Activated T-cell treated with anti-CD3 and anti-CD28 coated beads, Interleukin-2, amount 50 U/mL, for 4 hours (primary cell): ENCODE measurements at regions not wholly inside any gene's neighbourhood (a gene's known extent, or its start where the extent isn't known, plus 50 kb on each side); places are given as distances from the start of the nearest gene placed in this dataset.

Experiments
- ATAC-seq, 2 donors: fragments of 200-7000 bp; cut with Tn5 transposase; one replicate each; pipeline ENCODE4 v1.10.0; 2021
- DNase-seq: peaks from one replicate; pipeline ENCODE4 v3.0.0-alpha.2; 2020
- H3K27me3 Mint-ChIP-seq: one replicate; pipeline ENCODE4 v1.8.0; 2021; ENCODE audit warnings: low read depth, mixed read lengths
- H3K36me3 Mint-ChIP-seq: one replicate; pipeline ENCODE4 v1.8.0; 2022; ENCODE audit warnings: mixed read lengths; ENCODE audit not compliant: insufficient read depth
- H3K4me1 Mint-ChIP-seq: one replicate; pipeline ENCODE4 v1.8.0; 2021; ENCODE audit warnings: low read depth, mixed read lengths
- H3K4me3 Mint-ChIP-seq: one replicate; pipeline ENCODE4 v1.8.0; 2021; ENCODE audit warnings: mild to moderate bottlenecking, moderate library complexity, mixed read lengths
- H3K9me3 Mint-ChIP-seq: one replicate; pipeline ENCODE4 v1.8.0; 2021; ENCODE audit warnings: mixed read lengths

DNA sequence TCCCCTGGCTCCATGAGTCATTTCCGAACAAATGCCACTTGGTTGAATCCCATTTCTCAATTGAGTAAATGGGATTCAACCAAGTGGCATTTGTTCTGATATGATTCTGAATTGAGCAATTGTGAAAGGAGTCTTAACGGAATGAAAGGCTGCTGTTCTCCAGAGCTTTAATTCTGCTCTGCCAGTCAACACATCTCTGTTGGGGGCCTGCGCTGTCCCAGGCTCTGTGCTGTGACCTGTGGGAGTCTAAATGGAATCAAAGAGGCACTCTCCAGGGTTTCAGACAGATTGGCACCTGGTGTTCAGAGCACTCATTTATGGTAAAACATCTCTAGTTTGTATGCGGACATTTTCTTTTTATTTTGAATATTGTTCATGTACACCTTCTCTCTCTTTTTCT is 126.2 kb downstream of the WSCD1 start:
- H3K36me3 Mint-ChIP-seq, result no peaks in the 10 kb centered on the region
- no peaks in the 10 kb centered on the region for H3K4me1 Mint-ChIP-seq
- no peak overlapping the region for H3K4me3 Mint-ChIP-seq
- ATAC-seq, result no peak
- no peak for DNase-seq
- H3K27me3 Mint-ChIP-seq, result peaks cover 3% of the 10 kb centered on the region
- H3K9me3 Mint-ChIP-seq, result peaks cover 5% of the 10 kb centered on the region

DNA sequence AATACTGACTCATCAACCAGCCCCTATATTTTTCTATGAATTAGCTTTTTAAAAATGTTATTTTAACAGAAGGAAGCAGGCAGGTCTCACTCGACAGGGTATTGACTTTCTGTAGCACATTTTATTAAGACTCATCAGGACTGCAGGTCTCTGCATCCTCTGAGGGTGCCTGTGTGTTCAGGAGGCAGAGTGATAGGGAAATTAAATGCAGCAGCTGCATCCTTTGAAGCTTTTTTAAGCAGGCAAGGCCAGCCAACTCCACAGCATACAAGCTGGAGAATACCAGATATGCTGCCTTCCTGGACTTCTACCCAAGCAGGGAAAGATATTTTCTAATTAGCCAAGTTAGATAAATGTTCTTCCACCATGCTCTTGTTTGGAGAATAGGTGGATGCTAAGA is 124.9 kb downstream of the WSCD1 start:
- DNase-seq, result no peak
- Mint-ChIP-seq H3K9me3 (peaks cover 5% of the 10 kb centered on the region), H3K4me1 (no peaks in the 10 kb centered on the region), H3K27me3 (peaks cover 6% of the 10 kb centered on the region), H3K36me3 (no peaks in the 10 kb centered on the region), H3K4me3 (no peak overlapping the region)
- no peak for ATAC-seq

DNA sequence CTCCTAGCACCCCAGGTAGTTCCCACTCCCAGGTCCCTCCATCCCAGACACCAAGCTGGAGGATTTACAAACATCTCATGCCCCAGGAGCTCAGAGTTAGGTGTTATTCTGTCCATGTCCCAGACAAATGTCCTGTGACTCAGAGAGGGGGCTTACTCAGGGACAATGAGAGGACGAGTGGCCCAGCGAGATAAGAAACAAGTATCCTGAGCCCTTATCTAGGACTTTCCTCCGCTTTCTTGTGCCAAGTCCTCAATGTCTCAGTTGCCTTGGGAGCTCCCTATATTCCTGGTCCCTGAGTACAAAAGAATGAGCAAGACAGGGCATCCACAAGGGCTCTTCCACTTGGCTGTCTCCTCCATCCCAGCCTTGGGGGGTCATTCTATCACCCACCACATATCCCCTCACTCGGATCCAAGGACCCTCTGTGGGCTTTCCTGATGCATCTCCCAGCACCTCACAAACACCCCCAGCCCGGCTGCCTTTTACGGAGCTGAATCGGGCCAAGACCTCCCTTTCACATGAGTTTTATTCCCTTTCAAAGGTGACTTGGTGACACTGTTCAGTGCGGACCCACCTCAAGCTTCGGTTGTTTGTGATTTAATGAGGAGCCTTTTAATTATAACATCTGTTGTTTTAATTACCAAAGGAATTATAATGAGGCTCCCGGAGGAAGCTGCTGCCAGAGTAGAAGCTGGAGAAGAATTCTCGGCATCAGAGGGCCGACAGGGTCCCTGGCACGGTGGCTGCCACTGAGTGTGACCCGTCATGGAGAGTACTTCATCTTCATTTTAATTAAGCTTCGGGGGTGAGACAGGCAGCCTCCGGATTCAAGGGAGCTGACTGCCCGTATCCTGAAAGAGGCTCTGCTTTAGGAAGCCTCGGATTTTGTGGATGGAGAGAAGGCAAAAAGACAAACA is 121.5 kb downstream of the WSCD1 start:
- DNase-seq, result no peak
- Mint-ChIP-seq H3K9me3 (peaks cover 5% of the 10 kb centered on the region), H3K4me3 (no peak overlapping the region), H3K27me3 (peaks cover 9% of the 10 kb centered on the region), H3K4me1 (no peaks in the 10 kb centered on the region), H3K36me3 (no peaks in the 10 kb centered on the region)
- ATAC-seq, result no peak

DNA sequence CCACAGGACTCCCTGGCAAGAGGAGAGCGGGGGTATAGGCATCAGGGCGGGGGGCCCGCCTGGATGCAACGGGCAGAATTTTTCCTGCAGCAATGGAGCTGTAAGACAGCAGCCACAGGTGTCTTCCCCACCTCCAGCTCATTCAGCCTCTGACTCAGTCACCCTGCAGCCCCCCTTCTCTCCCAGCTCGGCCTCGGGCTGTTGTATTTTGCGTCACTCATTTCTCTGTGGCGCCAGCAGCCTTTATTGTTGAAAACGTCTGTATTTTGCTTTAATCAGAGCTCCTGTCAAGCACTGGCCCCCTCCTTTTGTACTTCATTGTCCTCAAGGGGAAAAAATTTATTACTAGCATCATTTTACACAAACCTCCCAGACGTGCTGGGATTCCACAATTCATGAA is 117.7 kb downstream of the WSCD1 start:
- no peaks in the 10 kb centered on the region for H3K36me3 Mint-ChIP-seq
- H3K9me3 Mint-ChIP-seq, result no peaks in the 10 kb centered on the region
- no peak for DNase-seq
- H3K4me3 Mint-ChIP-seq, result no peak overlapping the region
- H3K4me1 Mint-ChIP-seq, result no peaks in the 10 kb centered on the region
- peaks cover 13% of the 10 kb centered on the region for H3K27me3 Mint-ChIP-seq
- no peak for ATAC-seq

DNA sequence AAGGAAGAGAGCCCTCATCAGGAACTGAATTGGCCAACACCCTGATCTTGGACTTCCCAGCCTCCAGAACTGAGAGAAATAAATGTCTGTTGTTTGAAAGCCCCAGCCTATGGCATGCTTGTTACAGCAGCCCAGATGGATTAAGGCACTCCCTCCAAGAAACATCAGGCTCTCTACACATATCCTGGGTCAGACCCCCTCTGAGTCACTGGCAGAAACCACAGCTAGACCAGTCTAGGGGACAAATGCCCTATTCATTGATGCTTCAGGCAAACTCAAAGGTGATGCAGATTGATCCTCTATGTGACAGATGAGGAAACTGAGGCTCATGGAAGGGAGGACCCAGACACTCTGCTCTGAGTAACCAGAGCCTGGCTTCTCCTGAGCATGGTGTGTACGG is 116.8 kb downstream of the WSCD1 start:
- Mint-ChIP-seq H3K36me3 (no peaks in the 10 kb centered on the region), H3K27me3 (peaks cover 13% of the 10 kb centered on the region), H3K4me3 (no peak overlapping the region), H3K4me1 (no peaks in the 10 kb centered on the region), H3K9me3 (no peaks in the 10 kb centered on the region)
- no peak for DNase-seq
- ATAC-seq, result no peak

DNA sequence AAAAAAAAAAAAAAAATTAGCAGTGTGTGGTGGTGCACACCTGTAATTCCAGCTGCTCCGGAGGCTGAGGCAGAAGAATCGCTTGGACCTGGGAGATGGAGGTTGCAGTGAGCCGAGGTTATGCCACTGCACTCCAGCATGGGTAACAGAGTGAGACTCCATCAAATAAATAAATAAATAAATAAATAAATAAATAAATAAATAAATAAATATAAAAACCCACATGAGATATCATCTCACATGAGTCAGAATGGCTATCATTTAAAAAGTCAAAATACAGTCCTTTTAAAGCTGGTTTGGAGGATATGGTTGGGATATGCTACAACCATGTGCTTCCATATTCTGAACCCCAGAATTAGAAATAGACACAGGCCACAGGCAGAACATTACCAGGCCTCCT is 114.3 kb downstream of the WSCD1 start:
- no peaks in the 10 kb centered on the region for H3K9me3 Mint-ChIP-seq

DNA sequence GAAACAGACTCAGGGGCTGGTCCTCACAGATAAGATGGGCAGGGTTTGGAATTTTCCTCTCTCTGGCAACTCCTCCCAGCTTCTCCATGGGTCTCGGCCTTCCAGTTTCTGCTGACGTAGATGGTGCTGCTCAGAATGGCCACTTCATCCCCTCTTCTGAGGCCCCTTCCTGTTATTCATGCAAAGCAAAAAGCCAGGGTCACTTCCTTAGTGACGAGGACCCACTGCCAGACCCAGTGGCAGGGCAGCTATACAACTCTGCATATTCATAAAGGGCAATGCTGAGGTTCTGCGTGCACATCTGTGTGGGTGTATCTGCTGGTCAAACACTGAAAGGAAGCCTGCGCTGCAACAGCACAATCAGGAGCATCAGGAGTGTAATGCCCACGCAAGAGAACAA is 108.8 kb downstream of the WSCD1 start:
- H3K9me3 Mint-ChIP-seq, result no peaks in the 10 kb centered on the region
- H3K4me3 Mint-ChIP-seq, result no peak overlapping the region
- no peaks in the 10 kb centered on the region for H3K4me1 Mint-ChIP-seq
- ATAC-seq (no peak), DNase-seq (no peak)
- peaks cover 14% of the 10 kb centered on the region for H3K27me3 Mint-ChIP-seq
- H3K36me3 Mint-ChIP-seq, result no peaks in the 10 kb centered on the region

More for the DNA sequence above, 114.3 kb downstream of the WSCD1 start:
- no peak overlapping the region for H3K4me3 Mint-ChIP-seq
- no peaks in the 10 kb centered on the region for H3K36me3 Mint-ChIP-seq
- no peak for DNase-seq
- no peaks in the 10 kb centered on the region for H3K4me1 Mint-ChIP-seq
- H3K27me3 Mint-ChIP-seq, result peaks cover 16% of the 10 kb centered on the region
- no peak for ATAC-seq

DNA sequence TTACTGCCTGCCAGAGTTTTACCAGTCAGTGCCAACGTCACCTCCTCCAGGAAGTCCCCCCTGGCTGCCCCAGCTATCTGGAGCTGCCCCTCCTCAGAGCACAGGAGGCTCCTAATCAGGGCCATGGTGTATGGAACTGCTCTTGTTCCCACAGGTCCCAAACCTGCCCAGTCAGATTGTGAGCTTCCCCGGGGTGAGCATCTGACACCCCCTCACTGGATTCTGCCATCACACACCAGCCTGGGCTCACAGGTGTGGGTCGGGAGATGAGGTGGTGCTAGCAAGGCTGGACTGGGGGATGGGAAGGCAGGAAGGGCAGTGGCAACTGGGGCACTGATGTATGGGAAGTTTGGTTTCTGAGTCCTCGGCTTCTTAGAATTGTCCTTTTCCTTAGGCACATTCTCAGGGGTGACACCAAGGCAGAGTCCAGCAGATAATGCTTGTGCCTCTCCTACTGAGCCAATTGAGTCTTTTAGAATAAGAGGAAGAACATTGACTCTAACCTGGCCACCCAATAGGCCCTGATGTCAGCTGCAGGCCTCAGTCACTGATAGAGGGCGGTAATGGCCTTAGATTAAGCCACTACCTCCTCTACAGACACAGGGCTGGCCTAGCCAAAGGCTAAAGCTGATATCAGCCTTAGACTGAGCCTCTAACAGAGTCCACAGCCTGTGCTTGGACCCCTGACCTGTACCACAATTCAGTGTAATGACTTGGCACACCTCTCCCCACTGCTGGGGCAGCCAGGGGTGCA is 107.9 kb downstream of the WSCD1 start:
- Mint-ChIP-seq H3K9me3 (no peaks in the 10 kb centered on the region), H3K36me3 (no peaks in the 10 kb centered on the region), H3K4me1 (no peaks in the 10 kb centered on the region), H3K4me3 (no peak overlapping the region), H3K27me3 (peaks cover 14% of the 10 kb centered on the region)
- ATAC-seq (no peak), DNase-seq (no peak)
